Heart left ventricle (tissue), 13 donors: ENCODE measurements at regions not wholly inside any gene's neighbourhood (a gene's known extent, or its start where the extent isn't known, plus 50 kb on each side); places are given as distances from the start of the nearest gene placed in this dataset.

ENCODE experiments used
- POLR2A ChIP-seq, 2 donors: fragments of 450-650 bp; IDR thresholded peaks; one replicate each; pipeline ENCODE4 v1.6.1; 2017; ENCODE audit warnings: antibody characterized with exemption in 2 of 2, mild to moderate bottlenecking in 2 of 2, moderate library complexity in 2 of 2
- TF ChIP-seq, protein P1 (sequence below), 12 donors: fragments of 200-600 bp; sonication (generic) in 4 of 12; IDR thresholded peaks; one replicate each; pipeline versions ENCODE4 v1.5.0 to v1.8.0; 2018 to 2022; ENCODE audit warnings: antibody characterized with exemption in 12 of 12, mild to moderate bottlenecking in 5 of 12
- donor health status: ischemic (EF 13 %, LVEDD 7.1; RV severe dilation, severe dysfunction).
- donor health status: DM: no; HTN: yes; CAD: no.
- donor health status: DM: no; HTN: no; CAD: no.
- donor health status: ischemic (EF 25% LVEDD 6.9; RV normal size, moderate dysfunction).
- donor health status: ischemic (EF 25% LVEDD 5.7; RV mildly dilated, moderate dysfunction).
- donor health status: ischemic (EF 35%, LVEDD 5.7; RV mildly dilated, moderate dysfunction).
- donor health status: nonischemic (EF 11% LVEDD 7.7; RV severe dilation, severe dysfunction).
- donor health status: DM: yes; HTN: yes; CAD: no.
- donor health status: PGD.
- donor health status: ischemic (EF 29% LVEDD 5.4; RV normal size, mild dysfunction).
- donor health status: nonischemic (EF 23%, LVEDD 6.1; RV moderate dilation, normal function).

DNA sequence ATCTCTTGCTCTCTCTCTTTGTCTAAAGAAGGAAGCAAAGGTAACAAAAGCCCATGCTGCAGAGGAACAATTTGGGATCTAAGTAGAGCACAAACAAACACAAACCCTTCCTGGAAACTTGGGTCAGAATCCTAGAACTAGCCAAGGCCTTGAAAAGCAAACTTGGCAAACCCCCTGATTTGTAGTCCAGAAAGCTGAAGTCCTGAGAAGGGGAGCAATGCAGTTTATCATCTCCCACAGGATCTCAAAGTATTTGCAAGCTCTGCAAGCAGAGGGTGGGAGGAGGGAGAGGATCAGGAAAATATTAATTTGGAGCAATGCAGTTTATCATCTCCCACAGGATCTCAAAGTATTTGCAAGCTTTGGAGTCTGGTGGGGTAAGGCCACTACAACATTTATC lies 379.5 kb upstream of the FGF13 start:
- TF ChIP-seq, protein P1, sequence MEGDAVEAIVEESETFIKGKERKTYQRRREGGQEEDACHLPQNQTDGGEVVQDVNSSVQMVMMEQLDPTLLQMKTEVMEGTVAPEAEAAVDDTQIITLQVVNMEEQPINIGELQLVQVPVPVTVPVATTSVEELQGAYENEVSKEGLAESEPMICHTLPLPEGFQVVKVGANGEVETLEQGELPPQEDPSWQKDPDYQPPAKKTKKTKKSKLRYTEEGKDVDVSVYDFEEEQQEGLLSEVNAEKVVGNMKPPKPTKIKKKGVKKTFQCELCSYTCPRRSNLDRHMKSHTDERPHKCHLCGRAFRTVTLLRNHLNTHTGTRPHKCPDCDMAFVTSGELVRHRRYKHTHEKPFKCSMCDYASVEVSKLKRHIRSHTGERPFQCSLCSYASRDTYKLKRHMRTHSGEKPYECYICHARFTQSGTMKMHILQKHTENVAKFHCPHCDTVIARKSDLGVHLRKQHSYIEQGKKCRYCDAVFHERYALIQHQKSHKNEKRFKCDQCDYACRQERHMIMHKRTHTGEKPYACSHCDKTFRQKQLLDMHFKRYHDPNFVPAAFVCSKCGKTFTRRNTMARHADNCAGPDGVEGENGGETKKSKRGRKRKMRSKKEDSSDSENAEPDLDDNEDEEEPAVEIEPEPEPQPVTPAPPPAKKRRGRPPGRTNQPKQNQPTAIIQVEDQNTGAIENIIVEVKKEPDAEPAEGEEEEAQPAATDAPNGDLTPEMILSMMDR (IDR thresholded peaks at IDR 0.05) = no peak
- no peak for TF ChIP-seq POLR2A (IDR thresholded peaks at IDR 0.05)
